Astrocyte of the spinal cord (primary cell): ENCODE measurements at regions not wholly inside any gene's neighbourhood (a gene's known extent, or its start where the extent isn't known, plus 50 kb on each side); places are given as distances from the start of the nearest gene placed in this dataset.

ENCODE experiments used
- DNase-seq: peaks from one replicate; pipeline ENCODE4 v3.0.0; 2011; ENCODE audit warnings: low read depth, low spot score
- H3K4me3 ChIP-seq: 2 replicates; pipeline ENCODE4 v1.5.1; 2011; ENCODE audit warnings: low read depth, mild to moderate bottlenecking, low read length, moderate library complexity
- in situ Hi-C: cut with HindIII; loops from 2 replicates; pipeline ENCODE4 v1.10.0; 2017; ENCODE audit warnings: low sequenced_read_pairs
- TF ChIP-seq, protein P1 (sequence below): IDR thresholded peaks from 2 replicates; pipeline ENCODE4 v1.5.1; 2012; ENCODE audit warnings: low read depth, mild to moderate bottlenecking, low read length, inconsistent platforms

GRCh38 chr2:149924549-149925213 is 337.1 kb upstream of the MMADHC start:
- in situ Hi-C loops: no loop called here

GRCh38 chr2:149924028-149924427 is 336.5 kb upstream of the MMADHC start:
- H3K4me3 ChIP-seq: no peak overlapping the region
- TF ChIP-seq, protein P1, sequence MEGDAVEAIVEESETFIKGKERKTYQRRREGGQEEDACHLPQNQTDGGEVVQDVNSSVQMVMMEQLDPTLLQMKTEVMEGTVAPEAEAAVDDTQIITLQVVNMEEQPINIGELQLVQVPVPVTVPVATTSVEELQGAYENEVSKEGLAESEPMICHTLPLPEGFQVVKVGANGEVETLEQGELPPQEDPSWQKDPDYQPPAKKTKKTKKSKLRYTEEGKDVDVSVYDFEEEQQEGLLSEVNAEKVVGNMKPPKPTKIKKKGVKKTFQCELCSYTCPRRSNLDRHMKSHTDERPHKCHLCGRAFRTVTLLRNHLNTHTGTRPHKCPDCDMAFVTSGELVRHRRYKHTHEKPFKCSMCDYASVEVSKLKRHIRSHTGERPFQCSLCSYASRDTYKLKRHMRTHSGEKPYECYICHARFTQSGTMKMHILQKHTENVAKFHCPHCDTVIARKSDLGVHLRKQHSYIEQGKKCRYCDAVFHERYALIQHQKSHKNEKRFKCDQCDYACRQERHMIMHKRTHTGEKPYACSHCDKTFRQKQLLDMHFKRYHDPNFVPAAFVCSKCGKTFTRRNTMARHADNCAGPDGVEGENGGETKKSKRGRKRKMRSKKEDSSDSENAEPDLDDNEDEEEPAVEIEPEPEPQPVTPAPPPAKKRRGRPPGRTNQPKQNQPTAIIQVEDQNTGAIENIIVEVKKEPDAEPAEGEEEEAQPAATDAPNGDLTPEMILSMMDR: no peak
- peak; percentile 37 for DNase-seq
- in situ Hi-C loops: no loop called here

More at GRCh38 chr2:149924549-149925213, 337.1 kb upstream of the MMADHC start:
- DNase-seq: no peak
- no peak overlapping the region for H3K4me3 ChIP-seq
- TF ChIP-seq, protein P1: no peak

- in situ Hi-C loops: no loop called here
- TF ChIP-seq, protein P1: no peak
- no peak for DNase-seq
- no peak overlapping the region for H3K4me3 ChIP-seq
These were observed 334.5 kb upstream of the MMADHC start for GRCh38 chr2:149921911-149922616.

GRCh38 chr2:149920389-149920788 is 332.8 kb upstream of the MMADHC start:
- DNase-seq: no peak
- in situ Hi-C loops: no loop called here
- TF ChIP-seq, protein P1: no peak
- H3K4me3 ChIP-seq: no peak overlapping the region

- in situ Hi-C loops: no loop called here
- TF ChIP-seq, protein P1: no peak
- H3K4me3 ChIP-seq: no peak overlapping the region
- no peak for DNase-seq
These were observed 327.6 kb upstream of the MMADHC start for GRCh38 chr2:149915151-149915550.

- TF ChIP-seq, protein P1: no peak
- H3K4me3 ChIP-seq: no peak overlapping the region
- DNase-seq: peak; percentile 43
- in situ Hi-C loops: no loop called here
These were observed 321.4 kb upstream of the MMADHC start for GRCh38 chr2:149908726-149909683.
